Neural cell (in vitro differentiated cells): ENCODE measurements at regions not wholly inside any gene's neighbourhood (a gene's known extent, or its start where the extent isn't known, plus 50 kb on each side); places are given as distances from the start of the nearest gene placed in this dataset.

Experiments
- POLR2AphosphoS5 ChIP-seq: IDR thresholded peaks from 2 replicates; pipeline ENCODE4 v1.6.1; 2012
- TF ChIP-seq, protein P1 (sequence below): fragments of 450-650 bp; IDR thresholded peaks from 2 replicates; pipeline ENCODE4 v1.5.1; 2014; ENCODE audit warnings: antibody characterized with exemption, mild to moderate bottlenecking, moderate library complexity; ENCODE audit not compliant: poor library complexity, severe bottlenecking

DNA sequence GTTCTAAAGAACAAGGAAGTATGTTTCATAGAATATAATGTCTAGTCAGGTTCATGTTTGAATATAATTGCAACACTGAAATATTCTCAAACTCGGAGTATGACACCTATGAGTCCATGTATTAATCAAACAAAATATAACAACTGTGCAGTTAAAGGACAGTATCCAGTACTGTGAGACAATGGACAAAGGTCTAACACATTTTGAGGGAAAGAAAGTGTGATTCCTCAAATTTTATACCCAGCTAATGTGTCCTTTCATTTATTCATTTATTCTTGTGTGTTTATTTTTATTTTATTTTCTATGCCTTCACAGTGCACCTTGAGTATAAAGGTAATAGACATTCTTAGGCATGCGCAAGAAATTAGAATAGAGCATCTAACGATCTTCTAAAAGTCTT, 401.0 kb upstream of the ZFHX3 start:
- TF ChIP-seq, protein P1, sequence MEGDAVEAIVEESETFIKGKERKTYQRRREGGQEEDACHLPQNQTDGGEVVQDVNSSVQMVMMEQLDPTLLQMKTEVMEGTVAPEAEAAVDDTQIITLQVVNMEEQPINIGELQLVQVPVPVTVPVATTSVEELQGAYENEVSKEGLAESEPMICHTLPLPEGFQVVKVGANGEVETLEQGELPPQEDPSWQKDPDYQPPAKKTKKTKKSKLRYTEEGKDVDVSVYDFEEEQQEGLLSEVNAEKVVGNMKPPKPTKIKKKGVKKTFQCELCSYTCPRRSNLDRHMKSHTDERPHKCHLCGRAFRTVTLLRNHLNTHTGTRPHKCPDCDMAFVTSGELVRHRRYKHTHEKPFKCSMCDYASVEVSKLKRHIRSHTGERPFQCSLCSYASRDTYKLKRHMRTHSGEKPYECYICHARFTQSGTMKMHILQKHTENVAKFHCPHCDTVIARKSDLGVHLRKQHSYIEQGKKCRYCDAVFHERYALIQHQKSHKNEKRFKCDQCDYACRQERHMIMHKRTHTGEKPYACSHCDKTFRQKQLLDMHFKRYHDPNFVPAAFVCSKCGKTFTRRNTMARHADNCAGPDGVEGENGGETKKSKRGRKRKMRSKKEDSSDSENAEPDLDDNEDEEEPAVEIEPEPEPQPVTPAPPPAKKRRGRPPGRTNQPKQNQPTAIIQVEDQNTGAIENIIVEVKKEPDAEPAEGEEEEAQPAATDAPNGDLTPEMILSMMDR: no peak
- no peak for TF ChIP-seq POLR2AphosphoS5
